ENCODE measurements at regions not wholly inside any gene's neighbourhood (a gene's known extent, or its start where the extent isn't known, plus 50 kb on each side); places are given as distances from the start of the nearest gene placed in this dataset.
A peak's percentile ranks its signal among the peaks of the same experiment; 100 is the strongest.
"Not testable (repeated sequence)": the region's sequence is repeated elsewhere in the genome, so short reads cannot be mapped to it uniquely, and the experiment has no call there.

GRCh38 chr3:148577579-148577978 is 120.1 kb upstream of the AGTR1 start:
- not testable (repeated sequence) for DNase-seq (ENCODE audit: low spot score)

GRCh38 chr3:148582126-148582525 is 115.6 kb upstream of the AGTR1 start:
- no peak for DNase-seq (ENCODE audit: low spot score)

- DNase-seq (ENCODE audit: low spot score): no peak
Observed at GRCh38 chr3:148583793-148584192, 113.9 kb upstream of the AGTR1 start.

GRCh38 chr3:148584438-148584837 is 113.3 kb upstream of the AGTR1 start:
- DNase-seq (ENCODE audit: low spot score): no peak

GRCh38 chr3:148585671-148586379 is 111.9 kb upstream of the AGTR1 start:
- DNase-seq (ENCODE audit: low spot score): no peak

GRCh38 chr3:148588291-148588690 is 109.4 kb upstream of the AGTR1 start:
- peak; percentile 58 for DNase-seq (ENCODE audit: low spot score)

GRCh38 chr3:148591525-148591924 is 106.2 kb upstream of the AGTR1 start:
- DNase-seq (ENCODE audit: low spot score): no peak

GRCh38 chr3:148598619-148599018 is 99.1 kb upstream of the AGTR1 start:
- DNase-seq (ENCODE audit: low spot score): no peak

- DNase-seq (ENCODE audit: low spot score): peak; percentile 39
Observed at GRCh38 chr3:148599481-148599880, 98.2 kb upstream of the AGTR1 start.

GRCh38 chr3:148600440-148600839 is 97.3 kb upstream of the AGTR1 start:
- DNase-seq (ENCODE audit: low spot score): no peak

GRCh38 chr3:148600902-148601765 is 96.6 kb upstream of the AGTR1 start:
- DNase-seq (ENCODE audit: low spot score): peak; percentile 79

GRCh38 chr3:148601766-148602685 is 95.7 kb upstream of the AGTR1 start:
- peak; percentile 50 for DNase-seq (ENCODE audit: low spot score)

- no peak for DNase-seq (ENCODE audit: low spot score)
Observed at GRCh38 chr3:148604270-148605085, 93.2 kb upstream of the AGTR1 start.

- DNase-seq (ENCODE audit: low spot score): no peak
Observed at GRCh38 chr3:148605521-148605920, 92.2 kb upstream of the AGTR1 start.

- peak; percentile 29 for DNase-seq (ENCODE audit: low spot score)
Observed at GRCh38 chr3:148606979-148607378, 90.7 kb upstream of the AGTR1 start.

- no peak for DNase-seq (ENCODE audit: low spot score)
Observed at GRCh38 chr3:148607491-148607890, 90.2 kb upstream of the AGTR1 start.

- no peak for DNase-seq (ENCODE audit: low spot score)
Observed at GRCh38 chr3:148612278-148612677, 85.4 kb upstream of the AGTR1 start.

- no peak for DNase-seq (ENCODE audit: low spot score)
Observed at GRCh38 chr3:148615382-148615781, 82.3 kb upstream of the AGTR1 start.

GRCh38 chr3:148625095-148625736 is 72.5 kb upstream of the AGTR1 start:
- DNase-seq (ENCODE audit: low spot score): no peak

- no peak for DNase-seq (ENCODE audit: low spot score)
Observed at GRCh38 chr3:148625991-148626390, 71.7 kb upstream of the AGTR1 start.

- DNase-seq (ENCODE audit: low spot score): no peak
Observed at GRCh38 chr3:148629006-148629405, 68.7 kb upstream of the AGTR1 start.

Data from mucosa of gallbladder (tissue), 1 donor.